ENCODE measurements at regions not wholly inside any gene's neighbourhood (a gene's known extent, or its start where the extent isn't known, plus 50 kb on each side); places are given as distances from the start of the nearest gene placed in this dataset.
"Not testable (repeated sequence)": the region's sequence is repeated elsewhere in the genome, so short reads cannot be mapped to it uniquely, and the experiment has no call there.

DNA sequence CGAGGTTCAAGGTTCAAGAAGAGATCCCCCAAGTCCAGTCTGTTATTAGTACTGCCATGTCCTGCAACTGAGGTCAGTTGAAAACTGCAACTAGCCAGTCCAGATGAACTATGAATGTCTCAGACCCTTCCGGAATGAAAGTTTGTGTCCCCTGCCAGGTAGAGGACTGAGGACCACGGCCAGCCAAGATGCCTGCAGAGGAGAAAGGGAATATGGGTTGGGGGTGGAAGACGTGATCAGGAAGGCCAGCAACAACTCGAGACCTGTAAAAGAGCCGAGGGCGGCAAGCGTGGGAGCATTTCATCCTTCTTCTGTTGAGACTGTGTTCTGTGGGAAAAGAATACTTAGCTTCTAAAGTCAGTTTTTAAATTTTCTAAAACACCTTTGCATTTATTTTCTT is 572.4 kb upstream of the B3GAT1 start:
- H3K4me3 ChIP-seq (replicated peaks; ENCODE audit: low read depth, low read length), result no peak overlapping the region
- DNase-seq (ENCODE audit: low read depth), result no peak
- TF ChIP-seq, protein P1, sequence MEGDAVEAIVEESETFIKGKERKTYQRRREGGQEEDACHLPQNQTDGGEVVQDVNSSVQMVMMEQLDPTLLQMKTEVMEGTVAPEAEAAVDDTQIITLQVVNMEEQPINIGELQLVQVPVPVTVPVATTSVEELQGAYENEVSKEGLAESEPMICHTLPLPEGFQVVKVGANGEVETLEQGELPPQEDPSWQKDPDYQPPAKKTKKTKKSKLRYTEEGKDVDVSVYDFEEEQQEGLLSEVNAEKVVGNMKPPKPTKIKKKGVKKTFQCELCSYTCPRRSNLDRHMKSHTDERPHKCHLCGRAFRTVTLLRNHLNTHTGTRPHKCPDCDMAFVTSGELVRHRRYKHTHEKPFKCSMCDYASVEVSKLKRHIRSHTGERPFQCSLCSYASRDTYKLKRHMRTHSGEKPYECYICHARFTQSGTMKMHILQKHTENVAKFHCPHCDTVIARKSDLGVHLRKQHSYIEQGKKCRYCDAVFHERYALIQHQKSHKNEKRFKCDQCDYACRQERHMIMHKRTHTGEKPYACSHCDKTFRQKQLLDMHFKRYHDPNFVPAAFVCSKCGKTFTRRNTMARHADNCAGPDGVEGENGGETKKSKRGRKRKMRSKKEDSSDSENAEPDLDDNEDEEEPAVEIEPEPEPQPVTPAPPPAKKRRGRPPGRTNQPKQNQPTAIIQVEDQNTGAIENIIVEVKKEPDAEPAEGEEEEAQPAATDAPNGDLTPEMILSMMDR (IDR thresholded peaks at IDR 0.05; ENCODE audit: low read length, missing control alignments), result no peak

DNA sequence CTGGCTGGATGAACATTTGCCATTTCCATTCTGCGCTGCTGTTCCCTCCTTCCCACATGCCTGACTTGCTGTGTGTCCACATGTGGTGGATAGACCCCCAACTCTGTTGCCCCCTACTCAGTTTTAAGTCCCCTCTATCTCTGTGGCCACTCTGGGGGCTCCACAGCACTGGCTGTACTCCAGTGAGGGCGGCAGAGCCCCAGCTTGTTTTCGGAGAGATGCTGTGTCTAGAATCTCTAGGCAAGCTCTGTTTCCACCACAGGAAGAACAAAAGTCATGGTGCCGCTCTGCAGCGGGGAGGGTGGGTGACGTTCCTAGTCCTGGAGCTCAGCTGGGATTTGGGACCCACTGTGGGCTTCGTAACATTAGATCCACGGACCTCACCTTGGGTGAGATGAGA is 570.4 kb upstream of the B3GAT1 start:
- H3K4me3 ChIP-seq (replicated peaks; ENCODE audit: low read depth, low read length); DNase-seq (ENCODE audit: low read depth): not testable (repeated sequence)

DNA sequence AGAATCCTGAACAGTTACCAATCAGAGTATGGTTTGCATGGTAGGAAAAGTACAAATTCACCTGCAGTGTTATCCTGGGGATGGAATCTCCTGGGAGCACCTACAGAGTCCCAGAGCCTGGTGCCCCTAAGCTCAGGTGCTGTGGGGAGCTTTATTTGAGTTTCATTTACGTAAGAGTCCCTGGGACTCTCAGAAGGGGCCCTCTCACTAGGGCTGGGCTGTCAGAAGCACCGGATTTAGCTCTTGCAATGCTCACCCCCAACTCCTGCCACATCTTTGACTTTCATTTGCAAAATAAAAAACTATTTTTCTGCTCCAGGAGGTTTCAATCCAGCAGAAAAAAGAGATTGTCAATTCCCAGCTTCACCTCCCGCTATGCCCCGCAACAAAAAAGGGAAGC is 569.8 kb upstream of the B3GAT1 start:
- no peak overlapping the region for H3K4me3 ChIP-seq (replicated peaks; ENCODE audit: low read depth, low read length)
- no peak for DNase-seq (ENCODE audit: low read depth)
- TF ChIP-seq, protein P1 (IDR thresholded peaks at IDR 0.05; ENCODE audit: low read length, missing control alignments), result no peak

DNA sequence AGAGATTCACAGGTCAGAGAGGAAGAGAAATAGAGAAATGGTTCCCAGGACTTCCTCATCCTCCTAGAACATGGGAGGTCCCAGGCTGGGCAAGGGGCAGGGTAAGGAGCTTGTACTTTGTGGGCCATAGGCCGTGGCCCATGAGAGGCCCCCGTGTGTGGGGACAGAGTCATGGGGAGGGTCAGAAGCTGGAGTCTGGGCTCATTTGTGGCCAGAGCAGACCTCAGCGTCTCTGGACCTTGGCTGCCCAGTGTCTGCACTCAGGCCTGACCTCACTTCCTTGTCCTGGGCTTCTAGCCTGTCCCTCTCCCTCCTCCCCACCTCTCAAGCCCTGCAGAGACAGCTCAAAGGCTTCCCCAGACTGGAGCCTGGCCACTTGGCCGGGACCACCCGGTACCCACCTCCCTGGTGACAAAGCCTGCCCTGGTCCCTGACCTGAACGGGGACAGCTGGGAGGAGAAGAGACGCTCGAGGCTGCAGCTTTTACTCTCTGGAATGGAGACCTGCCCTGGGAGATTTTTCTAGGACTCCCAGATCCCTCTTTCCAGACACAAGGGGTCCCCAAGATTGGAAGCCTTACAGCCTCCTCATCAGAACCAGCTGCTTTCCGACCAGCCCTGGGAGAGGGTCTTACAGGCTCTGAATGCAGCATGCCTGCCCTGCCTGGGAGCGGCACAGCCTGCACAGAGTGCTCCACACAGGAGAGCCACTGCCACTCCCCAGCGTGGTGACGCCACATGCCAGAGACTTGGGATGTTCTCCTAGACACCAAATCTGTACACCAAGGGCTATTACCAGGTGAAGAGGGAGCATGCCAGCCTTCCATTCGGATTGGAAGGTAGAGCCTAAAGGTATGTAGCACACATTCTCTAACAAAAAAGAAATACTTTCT is 569.0 kb upstream of the B3GAT1 start:
- TF ChIP-seq, protein P1 (IDR thresholded peaks at IDR 0.05; ENCODE audit: low read length, missing control alignments), result no peak
- no peak overlapping the region for H3K4me3 ChIP-seq (replicated peaks; ENCODE audit: low read depth, low read length)
- no peak for DNase-seq (ENCODE audit: low read depth)

DNA sequence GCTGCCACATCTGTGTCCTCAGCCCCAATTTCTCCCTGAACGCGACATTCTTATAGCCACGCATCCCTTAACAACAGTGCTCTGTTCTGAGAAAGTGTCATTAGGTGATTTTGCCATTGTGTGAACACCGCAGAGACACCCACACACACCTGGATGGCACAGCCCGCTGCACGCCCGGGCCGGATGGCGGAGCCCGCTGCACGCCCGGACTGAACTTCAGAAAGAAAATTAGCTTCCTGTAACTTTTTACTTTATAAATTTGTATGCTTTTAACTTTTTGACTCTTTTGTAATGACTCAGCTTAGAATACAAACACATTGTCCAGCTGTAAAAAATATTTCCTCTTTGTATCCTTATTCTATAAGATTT is 567.0 kb upstream of the B3GAT1 start:
- not testable (repeated sequence) for DNase-seq (ENCODE audit: low read depth); H3K4me3 ChIP-seq (replicated peaks; ENCODE audit: low read depth, low read length)

DNA sequence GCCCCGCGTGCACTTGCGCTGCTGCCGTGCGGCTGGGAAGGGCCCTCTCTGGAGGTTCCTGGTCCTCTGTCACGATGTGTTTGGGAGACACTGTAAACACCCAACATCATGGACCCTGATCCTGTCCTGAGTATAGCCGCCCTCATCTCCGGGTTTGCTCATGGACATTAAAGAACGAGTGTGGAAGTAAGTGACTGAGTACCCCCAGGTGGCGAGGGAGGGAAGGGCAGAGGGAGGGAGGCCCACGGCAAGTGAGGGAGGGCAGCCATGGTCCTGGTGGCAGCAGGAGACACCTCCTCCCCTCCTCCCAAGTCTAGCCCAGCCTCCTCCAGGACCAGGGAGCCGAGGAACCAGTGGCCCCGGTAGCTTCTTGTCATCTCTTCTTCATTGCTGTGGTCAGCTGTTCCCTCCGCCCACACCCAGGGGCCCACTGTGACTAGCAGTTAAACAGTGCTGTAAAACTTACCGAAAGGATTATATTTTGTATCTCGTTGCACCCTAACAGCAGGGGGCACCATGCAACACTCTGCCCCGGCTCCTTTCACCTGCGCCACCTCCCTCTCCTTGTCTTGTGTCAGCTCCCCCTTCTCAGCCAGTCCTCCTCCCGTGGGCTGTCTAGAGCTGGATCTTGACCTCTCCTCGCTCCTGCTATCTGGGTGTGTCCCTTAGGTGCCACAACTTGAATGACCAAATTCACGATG is 566.5 kb upstream of the B3GAT1 start:
- TF ChIP-seq, protein P1 (IDR thresholded peaks at IDR 0.05; ENCODE audit: low read length, missing control alignments), result no peak

DNA sequence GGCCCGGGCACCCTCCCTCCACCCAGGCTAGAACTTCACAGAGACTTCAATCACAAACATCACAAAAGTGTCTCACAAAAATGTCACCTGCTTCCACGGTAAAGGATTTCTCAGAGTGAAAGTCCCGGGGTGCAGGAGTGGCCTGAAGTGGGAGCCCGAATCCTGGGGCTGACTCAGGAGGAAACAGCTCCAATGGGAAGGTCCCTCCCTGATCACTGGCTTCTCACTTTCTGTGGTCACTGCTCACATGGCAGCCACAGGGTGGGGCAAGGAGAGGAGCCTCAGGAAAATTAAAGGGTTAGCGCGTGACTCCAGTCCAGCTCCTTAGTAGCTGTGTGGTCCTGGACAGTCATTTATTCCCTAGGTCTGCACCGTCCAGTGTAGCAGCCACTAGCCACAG is 564.5 kb upstream of the B3GAT1 start:
- no peak for DNase-seq (ENCODE audit: low read depth)
- TF ChIP-seq, protein P1 (IDR thresholded peaks at IDR 0.05; ENCODE audit: low read length, missing control alignments), result no peak
- H3K4me3 ChIP-seq (replicated peaks; ENCODE audit: low read depth, low read length), result no peak overlapping the region

More for the DNA sequence above, 566.5 kb upstream of the B3GAT1 start:
- H3K4me3 ChIP-seq (replicated peaks; ENCODE audit: low read depth, low read length), result no peak overlapping the region
- DNase-seq (ENCODE audit: low read depth), result no peak

All from fibroblast of pulmonary artery (primary cell).